NCI-H2107 (cell line): ENCODE measurements at regions not wholly inside any gene's neighbourhood (a gene's known extent, or its start where the extent isn't known, plus 50 kb on each side); places are given as distances from the start of the nearest gene placed in this dataset.
"Not testable (repeated sequence)": the region's sequence is repeated elsewhere in the genome, so short reads cannot be mapped to it uniquely, and the experiment has no call there.

ENCODE experiments used
- DNase-seq: peaks from one replicate; lab custom pipeline; 2025; lab: John Stamatoyannopoulos, UW

GRCh38 chr6:91055959-91056358 is 469.1 kb upstream of the MAP3K7 start:
- DNase-seq = no peak

- DNase-seq = not testable (repeated sequence)
These were observed 465.9 kb upstream of the MAP3K7 start for GRCh38 chr6:91052473-91053450.

GRCh38 chr6:91045161-91045560 is 458.3 kb upstream of the MAP3K7 start:
- no peak for DNase-seq

- no peak for DNase-seq
These were observed 456.9 kb upstream of the MAP3K7 start for GRCh38 chr6:91043751-91044150.

GRCh38 chr6:91042656-91043055 is 455.8 kb upstream of the MAP3K7 start:
- no peak for DNase-seq

- no peak for DNase-seq
These were observed 447.1 kb upstream of the MAP3K7 start for GRCh38 chr6:91033964-91034363.

GRCh38 chr6:91031581-91031980 is 444.7 kb upstream of the MAP3K7 start:
- DNase-seq = no peak

GRCh38 chr6:91029211-91029610 is 442.3 kb upstream of the MAP3K7 start:
- peak; percentile 37 for DNase-seq

GRCh38 chr6:91023529-91023928 is 436.7 kb upstream of the MAP3K7 start:
- DNase-seq = no peak

GRCh38 chr6:91020744-91021143 is 433.9 kb upstream of the MAP3K7 start:
- DNase-seq = no peak

- DNase-seq = no peak
These were observed 431.7 kb upstream of the MAP3K7 start for GRCh38 chr6:91018586-91018985.

- DNase-seq = no peak
These were observed 426.6 kb upstream of the MAP3K7 start for GRCh38 chr6:91013511-91013910.

- DNase-seq = no peak
These were observed 410.2 kb upstream of the MAP3K7 start for GRCh38 chr6:90997076-90997475.

GRCh38 chr6:90993770-90994169 is 406.9 kb upstream of the MAP3K7 start:
- DNase-seq = no peak

GRCh38 chr6:90989763-90990162 is 402.9 kb upstream of the MAP3K7 start:
- DNase-seq = no peak

GRCh38 chr6:90984066-90984465 is 397.2 kb upstream of the MAP3K7 start:
- no peak for DNase-seq

- DNase-seq = no peak
These were observed 396.6 kb upstream of the MAP3K7 start for GRCh38 chr6:90983462-90983861.

GRCh38 chr6:90982581-90982980 is 395.7 kb upstream of the MAP3K7 start:
- DNase-seq = no peak

GRCh38 chr6:90982051-90982450 is 395.2 kb upstream of the MAP3K7 start:
- DNase-seq = no peak

- no peak for DNase-seq
These were observed 391.2 kb upstream of the MAP3K7 start for GRCh38 chr6:90978046-90978445.

- DNase-seq = no peak
These were observed 390.6 kb upstream of the MAP3K7 start for GRCh38 chr6:90977513-90977912.

GRCh38 chr6:90976341-90976740 is 389.5 kb upstream of the MAP3K7 start:
- DNase-seq = no peak

- no peak for DNase-seq
These were observed 388.9 kb upstream of the MAP3K7 start for GRCh38 chr6:90975741-90976140.

GRCh38 chr6:90973188-90973587 is 386.3 kb upstream of the MAP3K7 start:
- DNase-seq = no peak
